IMR-90 (cell line): ENCODE measurements at regions not wholly inside any gene's neighbourhood (a gene's known extent, or its start where the extent isn't known, plus 50 kb on each side); places are given as distances from the start of the nearest gene placed in this dataset.

Source experiments
- ATAC-seq: fragments of 200-7000 bp; cut with Tn5 transposase; 2 replicates; pipeline ENCODE4 v1.9.1; 2020; ENCODE audit warnings: low read depth, mild to moderate bottlenecking, moderate library complexity
- BruUV-seq: library from RNA; stranded (reverse); fragments of 400-500 nt; replicated peaks from 2 replicates; lab custom pipeline; 2021; lab: Mats Ljungman, UMichigan
- CTCF ChIA-PET: fragments of 300-600 bp; formaldehyde crosslinking; extraction: SDS; loops from one replicate; lab custom pipeline; 2021; ENCODE audit warnings: antibody characterized with exemption; lab: Yijun Ruan, JAX
- POLR2A ChIA-PET: fragments of 300-600 bp; sonication (Branson Sonifier 250); formaldehyde crosslinking; loops from one replicate; lab custom pipeline; 2022; ENCODE audit warnings: antibody characterized with exemption; ENCODE audit not compliant: unreplicated experiment; lab: Charles Lee
- DNase-seq: peaks from one replicate; pipeline ENCODE4 v3.0.0; 2013
- H2AFZ ChIP-seq: replicated peaks from 2 replicates; pipeline ENCODE3; 2013; ENCODE audit warnings: low read length, mild to moderate bottlenecking; ENCODE audit not compliant: poor library complexity
- H2AK5ac ChIP-seq: 2 replicates; pipeline ENCODE4 v1.6.1; 2013; ENCODE audit warnings: low read depth, low read length, inconsistent platforms
- H2AK9ac ChIP-seq: replicated peaks from 2 replicates; pipeline ENCODE3; 2013; ENCODE audit warnings: mild to moderate bottlenecking, low read depth, low read length, moderate library complexity; ENCODE audit not compliant: poor library complexity
- H2BK120ac ChIP-seq: 2 replicates; pipeline ENCODE4 v1.6.1; 2013; ENCODE audit warnings: low read depth, low read length, inconsistent platforms
- H2BK15ac ChIP-seq: 3 replicates; pipeline ENCODE4 v1.6.1; 2013; ENCODE audit warnings: low read depth, low read length, inconsistent platforms
- H2BK20ac ChIP-seq: 2 replicates; pipeline ENCODE4 v1.6.1; 2013; ENCODE audit warnings: low read depth, mild to moderate bottlenecking, inconsistent platforms, low read length, moderate library complexity
- H2BK5ac ChIP-seq: 2 replicates; pipeline ENCODE4 v1.6.1; 2013; ENCODE audit warnings: mild to moderate bottlenecking, low read depth, low read length, inconsistent platforms; ENCODE audit not compliant: poor library complexity, severe bottlenecking
- H3K14ac ChIP-seq: replicated peaks from 2 replicates; pipeline ENCODE4 v1.6.1; 2013; ENCODE audit warnings: low read depth, low read length, inconsistent platforms
- H3K18ac ChIP-seq: 2 replicates; pipeline ENCODE4 v1.6.1; 2013; ENCODE audit warnings: low read depth, low read length, control low read depth
- H3K23ac ChIP-seq: 2 replicates; pipeline ENCODE4 v1.6.1; 2013; ENCODE audit warnings: low read depth, low read length, inconsistent platforms
- H3K27ac ChIP-seq: 2 replicates; pipeline ENCODE4 v1.5.1; 2013; ENCODE audit warnings: mild to moderate bottlenecking, control low read depth, low read length; ENCODE audit not compliant: insufficient read depth
- H3K27me3 ChIP-seq: 2 replicates; pipeline ENCODE4 v1.6.1; 2013; ENCODE audit warnings: low read length; ENCODE audit not compliant: control insufficient read depth, insufficient read depth
- H3K36me3 ChIP-seq: 2 replicates; pipeline ENCODE4 v1.6.1; 2013; ENCODE audit warnings: low read length, mixed read lengths; ENCODE audit not compliant: control insufficient read depth, insufficient read depth
- H3K4ac ChIP-seq: 2 replicates; pipeline ENCODE4 v1.6.1; 2013; ENCODE audit warnings: low read depth, low read length, inconsistent platforms
- H3K4me1 ChIP-seq: 2 replicates; pipeline ENCODE4 v1.6.1; 2013; ENCODE audit warnings: low read length, mixed read lengths; ENCODE audit not compliant: control insufficient read depth, insufficient read depth
- H3K4me2 ChIP-seq: 2 replicates; pipeline ENCODE4 v1.6.1; 2013; ENCODE audit warnings: low read depth, mild to moderate bottlenecking, control low read depth, low read length, moderate library complexity
- H3K4me3 ChIP-seq: 2 replicates; pipeline ENCODE4 v1.5.1; 2013; ENCODE audit warnings: low read depth, mild to moderate bottlenecking, control low read depth, low read length, moderate library complexity; ENCODE audit not compliant: insufficient read depth
- H3K56ac ChIP-seq: 2 replicates; pipeline ENCODE4 v1.6.1; 2013; ENCODE audit warnings: low read length, inconsistent platforms; ENCODE audit not compliant: insufficient read depth; ENCODE audit errors: extremely low read depth
- H3K79me1 ChIP-seq, 2 experiments: 2 replicates each; pipeline ENCODE4 v1.6.1; 2013; ENCODE audit warnings: low read length in 2 of 2, inconsistent platforms in 1 of 2, low read depth in 1 of 2
- H3K9ac ChIP-seq: 2 replicates; pipeline ENCODE4 v1.6.1; 2013; ENCODE audit warnings: low read depth, low read length, control low read depth
- H3K9me1 ChIP-seq: 2 replicates; pipeline ENCODE4 v1.6.1; 2013; ENCODE audit warnings: low read length, inconsistent platforms; ENCODE audit not compliant: insufficient read depth
- H3K9me3 ChIP-seq: 2 replicates; pipeline ENCODE4 v1.6.1; 2013; ENCODE audit warnings: low read length; ENCODE audit not compliant: control insufficient read depth, insufficient read depth
- H4K20me1 ChIP-seq: 2 replicates; pipeline ENCODE4 v1.6.1; 2013; ENCODE audit warnings: low read length, inconsistent platforms; ENCODE audit not compliant: insufficient read depth
- H4K5ac ChIP-seq: 2 replicates; pipeline ENCODE4 v1.6.1; 2013; ENCODE audit warnings: mild to moderate bottlenecking, low read depth, low read length, control low read depth
- H4K8ac ChIP-seq, 2 experiments: 2 replicates each; pipeline ENCODE4 v1.6.1; 2013; ENCODE audit warnings: low read depth in 2 of 2, low read length in 2 of 2, control low read depth in 1 of 2, inconsistent platforms in 1 of 2
- H4K91ac ChIP-seq: 2 replicates; pipeline ENCODE4 v1.6.1; 2013; ENCODE audit warnings: low read depth, low read length, inconsistent platforms; ENCODE audit not compliant: insufficient read depth
- BHLHE40 ChIP-seq: fragments of 150-350 bp; IDR thresholded peaks from 2 replicates; pipeline ENCODE4 v1.6.1; 2016; ENCODE audit warnings: mild to moderate bottlenecking, low read depth, low read length
- CEBPB ChIP-seq: IDR thresholded peaks from 2 replicates; pipeline ENCODE4 v1.6.1; 2012; ENCODE audit warnings: low read depth, low read length, improper control_type of control experiment
- FOS ChIP-seq: fragments of 150-350 bp; IDR thresholded peaks from 2 replicates; pipeline ENCODE4 v1.6.1; 2016; ENCODE audit warnings: low read depth, low read length
- MAFK ChIP-seq: IDR thresholded peaks from 2 replicates; pipeline ENCODE4 v1.6.1; 2012; ENCODE audit warnings: low read depth, low read length, improper control_type of control experiment
- MAZ ChIP-seq: IDR thresholded peaks from 2 replicates; pipeline ENCODE4 v1.6.1; 2012; ENCODE audit warnings: low read depth, mild to moderate bottlenecking, low read length, improper control_type of control experiment, moderate library complexity, borderline replicate concordance
- MXI1 ChIP-seq: IDR thresholded peaks from 2 replicates; pipeline ENCODE4 v1.6.1; 2012; ENCODE audit warnings: low read depth, mild to moderate bottlenecking, low read length, moderate library complexity, borderline replicate concordance
- NFE2L2 ChIP-seq: fragments of 150-350 bp; IDR thresholded peaks from 2 replicates; pipeline ENCODE4 v1.6.1; 2016; ENCODE audit warnings: low read depth, mild to moderate bottlenecking, low read length
- RAD21 ChIP-seq: IDR thresholded peaks from 2 replicates; pipeline ENCODE4 v1.6.1; 2012; ENCODE audit warnings: low read length, improper control_type of control experiment
- RCOR1 ChIP-seq: IDR thresholded peaks from 2 replicates; pipeline ENCODE4 v1.6.1; 2012; ENCODE audit warnings: mild to moderate bottlenecking, low read length, improper control_type of control experiment; ENCODE audit not compliant: insufficient replicate concordance
- RFX5 ChIP-seq: IDR thresholded peaks from 2 replicates; pipeline ENCODE4 v1.8.0; 2012; ENCODE audit warnings: low read depth, mild to moderate bottlenecking, low read length, moderate library complexity
- SMC3 ChIP-seq: fragments of 150-350 bp; IDR thresholded peaks from 2 replicates; pipeline ENCODE4 v1.6.1; 2016; ENCODE audit warnings: low read depth, mild to moderate bottlenecking, antibody characterized with exemption, low read length, moderate library complexity
- WGBS, 2 experiments: methylation state at CpG; one replicate each; pipeline versions ENCODE4 v1.1.5 to v1.1.7; 2013; ENCODE audit warnings: missing lambda C conversion rate in 2 of 2; ENCODE audit not compliant: insufficient read length in 1 of 2; ENCODE audit errors: extremely low coverage in 2 of 2; 5-methylcytosine and 5-hydroxymethylcytosine counted together
- dilution Hi-C: fragments of 300-500 bp; cut with HindIII; formaldehyde crosslinking; loops from one replicate; pipeline ENCODE4 v1.14.3; 2018; ENCODE audit warnings: low sequenced_read_pairs; ENCODE audit not compliant: unreplicated experiment
- in situ Hi-C: fragments of 300-500 bp; cut with MboI; formaldehyde crosslinking; loops from 3 replicates; pipeline ENCODE4 v1.14.3; 2019; ENCODE audit warnings: low sequenced_read_pairs, inconsistent platforms, mixed read lengths
- intact Hi-C: fragments of 100-400 bp; cut with micrococcal nuclease; formaldehyde crosslinking; loops from 2 replicates; pipeline ENCODE4 v1.10.0; 2022
- TF ChIP-seq, protein P1 (sequence below): conservative IDR thresholded peaks from 2 replicates; pipeline ENCODE4 v1.5.1; 2012; ENCODE audit warnings: mild to moderate bottlenecking, low read depth, low read length, improper control_type of control experiment
- TF ChIP-seq, protein P2 (sequence below): fragments of 150-350 bp; IDR thresholded peaks from 2 replicates; pipeline ENCODE4 v1.6.1; 2016; ENCODE audit warnings: low read depth, mild to moderate bottlenecking, low read length, moderate library complexity, borderline replicate concordance

DNA sequence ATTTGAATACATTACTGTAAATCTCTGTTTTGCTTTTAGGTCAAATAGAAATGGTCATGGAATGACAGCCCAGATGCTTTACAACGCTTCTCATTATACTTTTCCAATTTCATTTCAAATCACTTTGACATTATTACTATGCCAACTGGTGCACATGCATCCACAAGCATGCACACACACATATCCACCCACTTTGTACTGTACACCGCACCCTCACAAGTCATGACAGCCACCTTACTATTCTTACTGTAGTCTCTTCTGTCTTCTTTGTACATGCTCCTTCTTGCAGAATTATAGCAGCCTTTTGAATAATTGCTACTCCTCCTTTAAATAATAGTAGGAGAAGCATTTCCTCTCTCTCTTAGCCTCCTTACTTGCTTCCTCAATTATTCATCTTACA, 1361.4 kb downstream of the ROBO1 start:
- Histone ChIP-seq H3K18ac (no peak overlapping the region), H2BK5ac (no peak overlapping the region), H2AK9ac (no peak overlapping the region), H4K8ac (no peak overlapping the region), H3K79me1 (no peaks in the 10 kb centered on the region), H2AK5ac (no peak overlapping the region), H3K14ac (no peak overlapping the region), H3K4me3 (no peak overlapping the region), H2BK20ac (no peak overlapping the region), H3K56ac (no peak overlapping the region), H2BK15ac (no peak overlapping the region), H3K9me1 (no peaks in the 10 kb centered on the region), H3K9me3 (no peaks in the 10 kb centered on the region), H3K23ac (no peak overlapping the region), H3K4me2 (no peak overlapping the region), H3K36me3 (no peaks in the 10 kb centered on the region), H4K91ac (no peak overlapping the region), H4K5ac (no peak overlapping the region), H3K4ac (no peak overlapping the region), H3K4me1 (no peaks in the 10 kb centered on the region), H2BK120ac (no peak overlapping the region), H4K20me1 (no peaks in the 10 kb centered on the region), H3K27ac (no peak overlapping the region), H2AFZ (no peak overlapping the region), H3K27me3 (no peaks in the 10 kb centered on the region), H3K9ac (no peak overlapping the region)
- no TSS peak for BruUV-seq
- WGBS, 2 experiments: no CpG with 5 or more reads among the region's 2 CpGs
- intact Hi-C loops: no loop called here
- DNase-seq (no peak), ATAC-seq (no peak)
- TF ChIP-seq, protein P1, sequence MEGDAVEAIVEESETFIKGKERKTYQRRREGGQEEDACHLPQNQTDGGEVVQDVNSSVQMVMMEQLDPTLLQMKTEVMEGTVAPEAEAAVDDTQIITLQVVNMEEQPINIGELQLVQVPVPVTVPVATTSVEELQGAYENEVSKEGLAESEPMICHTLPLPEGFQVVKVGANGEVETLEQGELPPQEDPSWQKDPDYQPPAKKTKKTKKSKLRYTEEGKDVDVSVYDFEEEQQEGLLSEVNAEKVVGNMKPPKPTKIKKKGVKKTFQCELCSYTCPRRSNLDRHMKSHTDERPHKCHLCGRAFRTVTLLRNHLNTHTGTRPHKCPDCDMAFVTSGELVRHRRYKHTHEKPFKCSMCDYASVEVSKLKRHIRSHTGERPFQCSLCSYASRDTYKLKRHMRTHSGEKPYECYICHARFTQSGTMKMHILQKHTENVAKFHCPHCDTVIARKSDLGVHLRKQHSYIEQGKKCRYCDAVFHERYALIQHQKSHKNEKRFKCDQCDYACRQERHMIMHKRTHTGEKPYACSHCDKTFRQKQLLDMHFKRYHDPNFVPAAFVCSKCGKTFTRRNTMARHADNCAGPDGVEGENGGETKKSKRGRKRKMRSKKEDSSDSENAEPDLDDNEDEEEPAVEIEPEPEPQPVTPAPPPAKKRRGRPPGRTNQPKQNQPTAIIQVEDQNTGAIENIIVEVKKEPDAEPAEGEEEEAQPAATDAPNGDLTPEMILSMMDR: no peak
- TF ChIP-seq MXI1 (no peak), FOS (no peak), MAZ (no peak), BHLHE40 (no peak), RCOR1 (no peak), NFE2L2 (no peak), MAFK (no peak), RFX5 (no peak), SMC3 (no peak), CEBPB (no peak), RAD21 (no peak)
- TF ChIP-seq, protein P2, sequence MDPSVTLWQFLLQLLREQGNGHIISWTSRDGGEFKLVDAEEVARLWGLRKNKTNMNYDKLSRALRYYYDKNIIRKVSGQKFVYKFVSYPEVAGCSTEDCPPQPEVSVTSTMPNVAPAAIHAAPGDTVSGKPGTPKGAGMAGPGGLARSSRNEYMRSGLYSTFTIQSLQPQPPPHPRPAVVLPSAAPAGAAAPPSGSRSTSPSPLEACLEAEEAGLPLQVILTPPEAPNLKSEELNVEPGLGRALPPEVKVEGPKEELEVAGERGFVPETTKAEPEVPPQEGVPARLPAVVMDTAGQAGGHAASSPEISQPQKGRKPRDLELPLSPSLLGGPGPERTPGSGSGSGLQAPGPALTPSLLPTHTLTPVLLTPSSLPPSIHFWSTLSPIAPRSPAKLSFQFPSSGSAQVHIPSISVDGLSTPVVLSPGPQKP: no peak
- dilution Hi-C loops: no loop called here
- CTCF ChIA-PET: no interaction called here
- POLR2A ChIA-PET: no interaction called here
- in situ Hi-C loops: no loop called here
